ENCODE measurements at regions not wholly inside any gene's neighbourhood (a gene's known extent, or its start where the extent isn't known, plus 50 kb on each side); places are given as distances from the start of the nearest gene placed in this dataset.
"Not testable (repeated sequence)": the region's sequence is repeated elsewhere in the genome, so short reads cannot be mapped to it uniquely, and the experiment has no call there.

DNA sequence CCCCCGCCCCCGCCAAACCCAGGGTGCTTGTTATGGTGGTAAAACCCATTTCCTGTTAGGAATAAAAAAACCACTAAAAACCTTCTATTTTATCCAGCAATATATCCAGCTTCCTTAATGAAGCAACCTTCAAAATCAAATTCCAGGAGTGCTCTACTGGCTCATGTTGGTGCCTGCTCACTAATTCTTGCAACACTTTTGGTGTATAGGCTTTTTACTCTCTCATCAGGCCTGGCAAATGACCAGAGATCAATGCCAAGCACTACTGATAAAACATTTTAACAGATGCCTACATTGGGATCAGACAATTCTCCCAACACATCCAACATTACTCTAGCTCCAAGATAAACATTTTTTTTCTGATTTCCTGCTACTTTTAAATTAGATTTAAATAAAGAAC is 312.4 kb downstream of the KCNJ3 start:
- no peaks in the 10 kb centered on the region for H3K4me1 Mint-ChIP-seq (ENCODE audit: low read depth)
- no peak overlapping the region for H3K27ac Mint-ChIP-seq
- H3K36me3 Mint-ChIP-seq (ENCODE audit: insufficient read depth in 2 of 2) = no peaks in the 10 kb centered on the region
- peaks cover 2 to 4% of the 10 kb centered on the region in 2 donors for H3K9me3 Mint-ChIP-seq
- no peak for DNase-seq
- no peak for ATAC-seq (replicated peaks in 1 of 2)
- no peak overlapping the region for H3K4me3 Mint-ChIP-seq
- no peaks in the 10 kb centered on the region for H3K27me3 Mint-ChIP-seq (ENCODE audit: low read depth)

- Mint-ChIP-seq H3K4me1 (ENCODE audit: low read depth) (no peaks in the 10 kb centered on the region), H3K36me3 (ENCODE audit: insufficient read depth in 2 of 2) (no peaks in the 10 kb centered on the region), H3K27me3 (ENCODE audit: low read depth) (no peaks in the 10 kb centered on the region), H3K4me3 (no peak overlapping the region), H3K9me3 (no peaks in the 10 kb centered on the region), H3K27ac (no peak overlapping the region)
- DNase-seq = no peak
- no peak for ATAC-seq (replicated peaks in 1 of 2)
Observed at GRCh38 chr2:154995361-154995760, 296.9 kb downstream of the KCNJ3 start.

GRCh38 chr2:154992826-154993225 is 294.3 kb downstream of the KCNJ3 start:
- Mint-ChIP-seq H3K4me3 (no peak overlapping the region), H3K27me3 (ENCODE audit: low read depth) (no peaks in the 10 kb centered on the region), H3K9me3 (peaks cover 2 to 4% of the 10 kb centered on the region in 2 donors), H3K36me3 (ENCODE audit: insufficient read depth in 2 of 2) (no peaks in the 10 kb centered on the region), H3K27ac (no peak overlapping the region), H3K4me1 (ENCODE audit: low read depth) (no peaks in the 10 kb centered on the region)
- ATAC-seq (replicated peaks in 1 of 2) = no peak
- DNase-seq = no peak

DNA sequence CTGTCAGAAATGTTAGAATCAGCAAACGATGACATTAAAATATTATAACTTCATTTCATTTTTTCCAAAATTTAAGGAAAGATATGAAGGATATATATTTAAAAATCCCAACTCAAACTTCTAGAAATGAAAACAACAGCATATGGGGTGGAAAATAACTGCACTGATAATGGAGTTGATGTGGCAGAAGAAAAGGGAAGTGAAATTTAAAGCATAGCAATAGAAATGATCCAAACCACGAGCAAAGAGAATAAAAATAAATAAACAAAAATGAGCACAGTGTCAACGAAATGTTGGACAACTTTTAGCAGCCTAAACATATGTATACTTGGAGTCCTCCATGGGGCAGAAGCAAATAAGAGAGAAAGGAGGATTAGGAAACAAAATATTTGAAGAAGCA is 280.2 kb downstream of the KCNJ3 start:
- Mint-ChIP-seq H3K4me3 (no peak overlapping the region), H3K4me1 (ENCODE audit: low read depth) (no peaks in the 10 kb centered on the region), H3K9me3 (peaks cover 5 to 6% of the 10 kb centered on the region in 2 donors), H3K27me3 (ENCODE audit: low read depth) (no peaks in the 10 kb centered on the region), H3K36me3 (ENCODE audit: insufficient read depth in 2 of 2) (no peaks in the 10 kb centered on the region), H3K27ac (no peak overlapping the region)
- DNase-seq (no peak), ATAC-seq (replicated peaks in 1 of 2) (no peak)

GRCh38 chr2:154978244-154978643 is 279.7 kb downstream of the KCNJ3 start:
- Mint-ChIP-seq H3K27me3 (ENCODE audit: low read depth) (no peaks in the 10 kb centered on the region), H3K9me3 (peaks cover 5 to 6% of the 10 kb centered on the region in 2 donors), H3K27ac (no peak overlapping the region), H3K36me3 (ENCODE audit: insufficient read depth in 2 of 2) (no peaks in the 10 kb centered on the region), H3K4me3 (no peak overlapping the region), H3K4me1 (ENCODE audit: low read depth) (no peaks in the 10 kb centered on the region)
- no peak for DNase-seq
- no peak for ATAC-seq (replicated peaks in 1 of 2)

DNA sequence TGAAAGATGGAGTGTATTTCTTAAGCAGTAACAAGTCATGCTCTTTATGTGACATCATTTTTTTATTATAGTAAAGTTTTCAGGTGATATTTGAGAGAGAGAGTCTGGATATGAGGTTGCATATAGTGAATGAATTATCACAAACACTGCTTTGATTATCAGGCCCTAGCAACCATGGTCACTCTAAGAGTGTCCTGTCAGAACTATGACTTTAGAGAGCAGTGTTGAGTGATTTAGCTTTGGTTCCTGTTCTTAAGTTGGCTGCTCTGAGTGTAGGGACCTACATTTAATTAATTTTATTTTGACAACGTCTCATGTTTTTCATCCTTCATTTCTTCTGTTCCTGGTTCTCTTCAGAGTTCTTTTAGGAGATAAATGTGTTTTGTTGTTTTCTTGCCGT is 275.5 kb downstream of the KCNJ3 start:
- H3K27ac Mint-ChIP-seq = no peak overlapping the region
- no peaks in the 10 kb centered on the region for H3K27me3 Mint-ChIP-seq (ENCODE audit: low read depth)
- no peaks in the 10 kb centered on the region for H3K36me3 Mint-ChIP-seq (ENCODE audit: insufficient read depth in 2 of 2)
- DNase-seq = no peak
- H3K4me1 Mint-ChIP-seq (ENCODE audit: low read depth) = no peaks in the 10 kb centered on the region
- ATAC-seq (replicated peaks in 1 of 2) = no peak
- peaks cover 4 to 10% of the 10 kb centered on the region in 2 donors for H3K9me3 Mint-ChIP-seq
- no peak overlapping the region for H3K4me3 Mint-ChIP-seq

DNA sequence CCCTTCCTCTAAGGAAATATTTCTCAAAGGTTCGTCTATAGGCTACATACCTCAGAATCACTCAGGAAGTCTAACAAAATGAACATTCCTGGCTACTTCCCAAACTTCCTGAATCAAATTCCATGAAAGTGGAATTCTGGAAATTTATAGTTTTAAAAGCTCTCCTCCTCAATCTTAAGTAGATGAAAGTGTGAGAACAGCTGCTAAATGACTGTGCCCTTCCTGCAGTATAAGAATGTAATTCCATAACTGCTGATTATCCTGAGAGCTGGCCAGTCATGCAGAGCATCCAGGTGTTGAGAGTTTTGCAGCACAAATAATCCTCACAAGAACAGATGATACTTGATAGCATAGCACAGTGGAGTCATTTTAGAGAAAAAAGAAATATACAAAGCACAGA is 265.0 kb downstream of the KCNJ3 start:
- Mint-ChIP-seq H3K27ac (no peak overlapping the region), H3K27me3 (ENCODE audit: low read depth) (no peaks in the 10 kb centered on the region), H3K9me3 (peaks cover 0 to 1% of the 10 kb centered on the region in 2 donors), H3K36me3 (ENCODE audit: insufficient read depth in 2 of 2) (no peaks in the 10 kb centered on the region), H3K4me3 (no peak overlapping the region), H3K4me1 (ENCODE audit: low read depth) (no peaks in the 10 kb centered on the region)
- no peak for ATAC-seq (replicated peaks in 1 of 2)
- DNase-seq = no peak

GRCh38 chr2:154961676-154962075 is 263.2 kb downstream of the KCNJ3 start:
- ATAC-seq (replicated peaks in 1 of 2) (no peak), DNase-seq (no peak)
- no peak overlapping the region for H3K27ac Mint-ChIP-seq
- H3K4me1 Mint-ChIP-seq (ENCODE audit: low read depth) = no peaks in the 10 kb centered on the region
- H3K9me3 Mint-ChIP-seq = peaks cover 4 to 6% of the 10 kb centered on the region in 2 donors
- no peaks in the 10 kb centered on the region for H3K27me3 Mint-ChIP-seq (ENCODE audit: low read depth)
- H3K4me3 Mint-ChIP-seq = no peak overlapping the region
- H3K36me3 Mint-ChIP-seq (ENCODE audit: insufficient read depth in 2 of 2) = no peaks in the 10 kb centered on the region

- DNase-seq = no peak
- H3K9me3 Mint-ChIP-seq = peaks cover 4 to 6% of the 10 kb centered on the region in 2 donors
- no peak for ATAC-seq (replicated peaks in 1 of 2)
- no peak overlapping the region for H3K27ac Mint-ChIP-seq
- no peaks in the 10 kb centered on the region for H3K36me3 Mint-ChIP-seq (ENCODE audit: insufficient read depth in 2 of 2)
- no peak overlapping the region for H3K4me3 Mint-ChIP-seq
- no peaks in the 10 kb centered on the region for H3K27me3 Mint-ChIP-seq (ENCODE audit: low read depth)
- no peaks in the 10 kb centered on the region for H3K4me1 Mint-ChIP-seq (ENCODE audit: low read depth)
Observed at GRCh38 chr2:154960802-154961583, 262.5 kb downstream of the KCNJ3 start.

DNA sequence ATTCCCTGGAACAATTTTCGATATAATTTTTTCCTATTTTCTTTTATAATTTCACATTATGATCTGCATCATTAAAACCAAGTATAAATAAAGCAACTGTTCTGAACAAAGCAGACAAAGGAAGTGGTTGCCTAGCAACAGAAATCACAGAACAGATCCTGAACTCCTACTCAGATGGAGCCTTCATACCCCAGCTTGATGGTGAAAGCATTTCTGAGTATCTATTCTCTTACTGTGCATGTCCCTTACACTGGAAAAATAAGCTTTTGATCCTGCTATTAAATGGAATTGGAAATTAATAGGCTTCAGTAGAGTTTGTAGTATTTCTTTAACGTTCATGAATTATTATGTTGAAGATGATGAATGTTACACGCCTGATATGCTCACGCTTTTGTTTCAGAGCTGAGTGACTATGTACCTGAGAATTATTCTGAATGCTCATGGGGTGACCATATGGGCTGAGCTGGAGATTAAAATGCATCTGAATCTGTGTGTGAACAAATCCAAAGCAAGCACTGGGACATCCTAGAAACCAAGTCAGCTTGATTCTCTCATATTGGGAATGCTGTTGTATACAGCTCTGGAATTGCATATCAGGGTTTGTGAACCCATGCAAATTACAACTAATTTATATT is 254.0 kb downstream of the KCNJ3 start:
- no peak for DNase-seq
- H3K4me1 Mint-ChIP-seq (ENCODE audit: low read depth) = no peaks in the 10 kb centered on the region
- ATAC-seq (replicated peaks in 1 of 2) = no peak
- no peak overlapping the region for H3K4me3 Mint-ChIP-seq
- no peaks in the 10 kb centered on the region for H3K27me3 Mint-ChIP-seq (ENCODE audit: low read depth)
- no peak overlapping the region for H3K27ac Mint-ChIP-seq
- no peaks in the 10 kb centered on the region for H3K36me3 Mint-ChIP-seq (ENCODE audit: insufficient read depth in 2 of 2)
- peaks cover 5 to 6% of the 10 kb centered on the region in 2 donors for H3K9me3 Mint-ChIP-seq

GRCh38 chr2:154947416-154947815 is 248.9 kb downstream of the KCNJ3 start:
- not testable (repeated sequence) for H3K36me3 Mint-ChIP-seq (ENCODE audit: insufficient read depth in 2 of 2); H3K27me3 Mint-ChIP-seq (ENCODE audit: low read depth); H3K4me3 Mint-ChIP-seq; ATAC-seq (replicated peaks in 1 of 2); DNase-seq; H3K27ac Mint-ChIP-seq; H3K9me3 Mint-ChIP-seq; H3K4me1 Mint-ChIP-seq (ENCODE audit: low read depth)

DNA sequence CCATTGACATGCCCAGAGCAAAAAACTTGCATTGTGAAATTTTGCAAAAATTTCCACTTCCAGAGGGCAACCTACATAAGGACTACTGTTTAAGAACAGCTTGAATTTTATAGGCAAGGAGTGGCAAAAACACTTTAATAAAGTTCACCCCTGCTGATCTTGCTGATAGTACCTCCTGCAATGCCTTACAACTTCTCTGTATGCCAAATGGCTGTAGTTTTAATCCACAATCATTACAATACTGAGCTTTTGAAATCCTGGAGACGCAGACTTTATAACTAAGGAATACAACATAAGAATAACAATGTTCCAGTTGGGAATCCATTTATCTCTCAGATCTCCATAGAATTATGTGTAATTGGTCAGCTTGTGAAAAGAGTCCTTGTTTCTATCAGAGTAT is 247.5 kb downstream of the KCNJ3 start:
- H3K36me3 Mint-ChIP-seq (ENCODE audit: insufficient read depth in 2 of 2) = no peaks in the 10 kb centered on the region
- no peak for DNase-seq
- no peaks in the 10 kb centered on the region for H3K4me1 Mint-ChIP-seq (ENCODE audit: low read depth)
- H3K9me3 Mint-ChIP-seq = peaks cover 0 to 5% of the 10 kb centered on the region in 2 donors
- no peaks in the 10 kb centered on the region for H3K27me3 Mint-ChIP-seq (ENCODE audit: low read depth)
- no peak overlapping the region for H3K27ac Mint-ChIP-seq
- no peak overlapping the region for H3K4me3 Mint-ChIP-seq
- no peak for ATAC-seq (replicated peaks in 1 of 2)

DNA sequence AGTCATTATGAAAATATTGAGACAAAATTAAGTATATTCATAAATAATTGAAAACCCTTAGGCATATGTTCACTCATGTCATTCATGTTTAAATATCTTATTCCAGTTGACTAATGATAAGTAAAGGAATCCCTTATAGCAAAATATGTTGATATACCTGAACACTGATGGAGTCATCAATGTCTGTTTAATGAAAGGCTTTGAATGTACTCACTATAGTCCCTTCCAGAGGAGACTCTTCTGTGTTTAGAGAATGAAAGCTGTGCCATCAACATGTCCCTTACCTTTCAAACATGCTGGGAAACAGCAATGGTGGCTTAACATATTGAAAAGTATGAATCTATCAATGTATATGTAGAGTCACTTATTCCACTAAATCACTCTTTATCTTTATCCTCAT is 242.9 kb downstream of the KCNJ3 start:
- DNase-seq = no peak
- no peak for ATAC-seq (replicated peaks in 1 of 2)
- Mint-ChIP-seq H3K9me3 (peaks cover 0 to 3% of the 10 kb centered on the region in 2 donors), H3K27ac (no peak overlapping the region), H3K4me1 (ENCODE audit: low read depth) (no peaks in the 10 kb centered on the region), H3K4me3 (no peak overlapping the region), H3K27me3 (ENCODE audit: low read depth) (no peaks in the 10 kb centered on the region), H3K36me3 (ENCODE audit: insufficient read depth in 2 of 2) (no peaks in the 10 kb centered on the region)

DNA sequence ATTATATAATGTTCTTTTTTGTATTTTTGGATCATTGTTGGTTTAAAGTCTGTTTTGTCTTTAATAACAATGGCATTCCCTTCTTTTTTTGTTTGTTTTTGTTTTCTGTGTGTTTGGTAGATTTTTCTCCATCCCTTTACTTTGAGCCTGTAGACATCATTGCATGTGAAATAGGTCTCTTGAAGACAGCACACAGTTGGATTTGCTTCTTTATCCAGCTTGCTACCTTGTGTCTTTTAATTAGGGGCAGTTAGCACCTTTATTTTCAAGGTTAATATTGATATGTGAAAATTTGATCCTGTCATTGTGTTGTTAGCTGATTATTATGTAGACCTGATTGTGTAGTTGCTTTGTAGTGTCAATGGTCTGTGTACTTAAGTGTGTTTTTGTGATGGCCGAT is 235.7 kb downstream of the KCNJ3 start:
- peaks cover 0 to 2% of the 10 kb centered on the region in 2 donors for H3K36me3 Mint-ChIP-seq (ENCODE audit: insufficient read depth in 2 of 2)
- H3K4me3 Mint-ChIP-seq = no peak overlapping the region
- H3K27ac Mint-ChIP-seq = no peak overlapping the region
- H3K27me3 Mint-ChIP-seq (ENCODE audit: low read depth) = no peaks in the 10 kb centered on the region
- ATAC-seq (replicated peaks in 1 of 2) = no peak
- H3K4me1 Mint-ChIP-seq (ENCODE audit: low read depth) = no peaks in the 10 kb centered on the region
- peaks cover 3 to 17% of the 10 kb centered on the region in 2 donors for H3K9me3 Mint-ChIP-seq
- DNase-seq = no peak

Measured in activated T-cell treated with anti-CD3 and anti-CD28 coated beads, Interleukin-2, amount 50 U/mL, for 72 hours (primary cell).